GM12878 (cell line): ENCODE measurements at regions not wholly inside any gene's neighbourhood (a gene's known extent, or its start where the extent isn't known, plus 50 kb on each side); places are given as distances from the start of the nearest gene placed in this dataset.

Experiments used
- ATAC-seq: fragments of 200-7000 bp; cut with Tn5 transposase; 3 replicates; pipeline ENCODE4 v1.9.1; 2020; ENCODE audit warnings: mild to moderate bottlenecking, moderate library complexity
- BruUV-seq: library from RNA; stranded (reverse); fragments of 400-500 nt; replicated peaks from 2 replicates; lab custom pipeline; 2021; lab: Mats Ljungman, UMichigan
- CTCF ChIA-PET: fragments of 300-600 bp; sonication (Branson Sonifier 250); formaldehyde crosslinking; extraction: SDS; loops from one replicate; lab custom pipeline; 2021; ENCODE audit warnings: inconsistent platforms; lab: Yijun Ruan, JAX
- POLR2A ChIA-PET: fragments of 350-600 bp; formaldehyde crosslinking; extraction: SDS; loops from one replicate; lab custom pipeline; 2021; ENCODE audit warnings: inconsistent platforms; lab: Charles Lee
- RAD21 ChIA-PET: fragments of 300-600 bp; sonication (Branson Sonifier 250); formaldehyde crosslinking; loops from one replicate; lab custom pipeline; 2023; ENCODE audit warnings: antibody characterized with exemption; ENCODE audit not compliant: unreplicated experiment; lab: Charles Lee
- SMC1A ChIA-PET: fragments of 300-600 bp; sonication (Branson Sonifier 250); formaldehyde crosslinking; loops from one replicate; lab custom pipeline; 2023; ENCODE audit not compliant: unreplicated experiment, uncharacterized antibody; lab: Charles Lee
- DNase-seq: peaks from one replicate; pipeline ENCODE4 v3.0.0-alpha.2; 2011; ENCODE audit warnings: low read depth, low spot score
- FAIRE-seq: peaks from 3 replicates; lab custom pipeline; 2011; peaks lifted over from hg19 to GRCh38; lab: Jason Lieb, UNC
- H2AFZ ChIP-seq: 2 replicates; pipeline ENCODE4 v1.6.0; 2011; ENCODE audit warnings: low read depth, low read length, control low read depth; ENCODE audit not compliant: control insufficient read depth
- H3K27ac ChIP-seq: 2 replicates; pipeline ENCODE4 v1.5.1; 2011; ENCODE audit warnings: control low read depth; ENCODE audit not compliant: control insufficient read depth, insufficient read depth
- H3K27me3 ChIP-seq, 2 experiments: replicated peaks in 1 of 2; 2 replicates each; pipeline versions ENCODE4 v1.6.0 to v1.6.1; 2011; ENCODE audit warnings: low read length in 1 of 2; ENCODE audit not compliant: control insufficient read depth in 2 of 2, insufficient read depth in 2 of 2
- H3K36me3 ChIP-seq, 2 experiments: 2 replicates each; pipeline ENCODE4 v1.5.1; 2011; ENCODE audit warnings: low read length in 1 of 2; ENCODE audit not compliant: control insufficient read depth in 2 of 2, insufficient read depth in 2 of 2
- H3K4me1 ChIP-seq: 2 replicates; pipeline ENCODE4 v1.6.1; 2011; ENCODE audit warnings: mild to moderate bottlenecking, low read length, moderate library complexity, mixed read lengths; ENCODE audit not compliant: control insufficient read depth, insufficient read depth
- H3K4me2 ChIP-seq: 2 replicates; pipeline ENCODE4 v1.6.0; 2011; ENCODE audit warnings: control low read depth; ENCODE audit not compliant: control insufficient read depth, insufficient read depth
- H3K4me3 ChIP-seq: fragments of 200-600 bp; sonication (generic); 2 replicates; pipeline ENCODE4 v1.5.1; 2016
- H3K79me2 ChIP-seq: 2 replicates; pipeline ENCODE4 v1.6.0; 2011; ENCODE audit warnings: low read length; ENCODE audit not compliant: control insufficient read depth, insufficient read depth
- H3K9ac ChIP-seq: 2 replicates; pipeline ENCODE4 v1.8.0; 2011; ENCODE audit warnings: low read length, control low read depth, mixed read lengths; ENCODE audit not compliant: control insufficient read depth, insufficient read depth
- H3K9me3 ChIP-seq: replicated peaks from 3 replicates; pipeline ENCODE4 v1.5.1; 2011; ENCODE audit warnings: mild to moderate bottlenecking, low read length; ENCODE audit not compliant: control insufficient read depth, insufficient read depth
- H4K20me1 ChIP-seq: 2 replicates; pipeline ENCODE4 v1.6.0; 2011; ENCODE audit not compliant: control insufficient read depth, insufficient read depth
- CBFB ChIP-seq: IDR thresholded peaks from 2 replicates; pipeline ENCODE4 v1.6.1; 2016; ENCODE audit warnings: antibody characterized with exemption, low read depth
- ETV6 ChIP-seq, 2 experiments: fragments of 450-650 bp in 1 of 2; IDR thresholded peaks in 1 of 2; conservative IDR thresholded peaks in 1 of 2; 2 replicates each; pipeline ENCODE4 v1.6.1; 2014; ENCODE audit warnings: antibody characterized with exemption in 1 of 2, borderline replicate concordance in 1 of 2, low read depth in 1 of 2, mild to moderate bottlenecking in 1 of 2, moderate library complexity in 1 of 2
- GATAD2B ChIP-seq: fragments of 450-650 bp; conservative IDR thresholded peaks from 2 replicates; pipeline ENCODE4 v1.6.1; 2017; ENCODE audit warnings: low read depth, mild to moderate bottlenecking, moderate library complexity
- NR2F1 ChIP-seq: fragments of 450-650 bp; conservative IDR thresholded peaks from 2 replicates; pipeline ENCODE4 v1.6.1; 2017; ENCODE audit warnings: mild to moderate bottlenecking
- PAX8 ChIP-seq: fragments of 450-650 bp; IDR thresholded peaks from 2 replicates; pipeline ENCODE4 v1.6.1; 2017; ENCODE audit warnings: mild to moderate bottlenecking, moderate library complexity
- RELA ChIP-seq: fragments of 450-650 bp; IDR thresholded peaks from 2 replicates; pipeline ENCODE4 v1.8.0; 2014; ENCODE audit warnings: borderline replicate concordance; ENCODE audit not compliant: partially characterized antibody
- SIN3A ChIP-seq: IDR thresholded peaks from 2 replicates; pipeline ENCODE4 v1.6.1; 2012; ENCODE audit warnings: low read depth, low read length, improper control_type of control experiment
- SUZ12 ChIP-seq: fragments of 200-600 bp; sonication (generic); IDR thresholded peaks from one replicate; pipeline ENCODE4 v1.6.1; 2018; ENCODE audit warnings: antibody characterized with exemption, mild to moderate bottlenecking; ENCODE audit not compliant: unreplicated experiment
- TARDBP ChIP-seq: IDR thresholded peaks from 2 replicates; pipeline ENCODE4 v1.6.1; 2016; ENCODE audit warnings: borderline replicate concordance
- in situ Hi-C: fragments of 300-500 bp; cut with MboI; formaldehyde crosslinking; loops from 9 replicates; pipeline ENCODE4 v1.14.3; 2018; ENCODE audit warnings: mixed read lengths
- intact Hi-C: fragments of 100-400 bp; cut with micrococcal nuclease; formaldehyde crosslinking; loops from one replicate; pipeline ENCODE4 v1.14.2; 2022; ENCODE audit not compliant: unreplicated experiment
- TF ChIP-seq, protein P1 (sequence below): fragments of 150-350 bp; IDR thresholded peaks from 2 replicates; pipeline ENCODE4 v1.6.1; 2016; ENCODE audit warnings: low read depth, low read length
- TF ChIP-seq, protein P2 (sequence below): fragments of 450-650 bp; formaldehyde crosslinking; IDR thresholded peaks from 2 replicates; pipeline ENCODE4 v1.4.0; 2022; ENCODE audit warnings: mild to moderate bottlenecking, moderate library complexity
- TF ChIP-seq, protein P3 (sequence below): IDR thresholded peaks from 2 replicates; pipeline ENCODE4 v1.6.1; 2012; ENCODE audit warnings: low read length, inconsistent platforms
- TF ChIP-seq, protein P4 (sequence below): fragments of 450-650 bp; IDR thresholded peaks from 2 replicates; pipeline ENCODE4 v1.6.1; 2016; ENCODE audit warnings: mild to moderate bottlenecking
- TF ChIP-seq, protein P5 (sequence below): IDR thresholded peaks from 2 replicates; pipeline ENCODE4 v1.6.1; 2012; ENCODE audit warnings: low read depth, low read length, improper control_type of control experiment

DNA sequence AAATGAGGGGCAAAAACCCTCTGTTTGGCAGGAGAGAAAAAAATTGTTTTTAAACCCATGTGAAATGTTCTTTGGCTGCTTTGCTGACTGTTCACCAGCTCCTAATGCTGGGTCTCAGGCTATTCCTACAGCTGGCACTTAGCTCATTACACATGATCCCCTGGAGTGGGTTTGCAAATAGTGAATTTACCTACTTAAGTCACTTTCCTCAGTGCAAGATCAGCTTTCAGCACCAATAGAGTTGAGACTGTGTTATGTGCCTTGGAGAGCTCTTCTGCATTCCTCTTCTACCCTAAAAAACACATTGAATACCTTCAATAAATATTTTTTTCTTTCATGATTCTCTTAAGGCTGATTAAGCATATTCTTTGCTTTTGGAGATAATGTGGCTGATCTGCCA lies 58.4 kb upstream of the PRDM1 start:
- no peaks in the 10 kb centered on the region for H3K4me1 ChIP-seq
- in situ Hi-C loops: no loop called here
- no peak for DNase-seq
- H3K36me3 ChIP-seq: no peaks in the 10 kb centered on the region
- H3K79me2 ChIP-seq: no peaks in the 10 kb centered on the region
- no peaks in the 10 kb centered on the region for H3K9me3 ChIP-seq
- H3K27ac ChIP-seq: no peak overlapping the region
- H2AFZ ChIP-seq: no peak overlapping the region
- H3K9ac ChIP-seq: no peak overlapping the region
- no peaks in the 10 kb centered on the region for H4K20me1 ChIP-seq
- RAD21 ChIA-PET: no interaction called here
- no peaks in the 10 kb centered on the region for H3K27me3 ChIP-seq
- intact Hi-C loops: no loop called here
- POLR2A ChIA-PET: no interaction called here
- CTCF ChIA-PET: no interaction called here
- SMC1A ChIA-PET: interaction anchor here (0.8 to 1.4 kb wide), 2 partner anchors 11 to 196 kb away, joined by 3 to 4 read pairs; no protein-coding TSS in a partner anchor
- BruUV-seq: no TSS peak
- no peak for FAIRE-seq
- H3K4me3 ChIP-seq: no peak overlapping the region
- H3K4me2 ChIP-seq: no peak overlapping the region
- ATAC-seq: no peak
- TF ChIP-seq, protein P1, sequence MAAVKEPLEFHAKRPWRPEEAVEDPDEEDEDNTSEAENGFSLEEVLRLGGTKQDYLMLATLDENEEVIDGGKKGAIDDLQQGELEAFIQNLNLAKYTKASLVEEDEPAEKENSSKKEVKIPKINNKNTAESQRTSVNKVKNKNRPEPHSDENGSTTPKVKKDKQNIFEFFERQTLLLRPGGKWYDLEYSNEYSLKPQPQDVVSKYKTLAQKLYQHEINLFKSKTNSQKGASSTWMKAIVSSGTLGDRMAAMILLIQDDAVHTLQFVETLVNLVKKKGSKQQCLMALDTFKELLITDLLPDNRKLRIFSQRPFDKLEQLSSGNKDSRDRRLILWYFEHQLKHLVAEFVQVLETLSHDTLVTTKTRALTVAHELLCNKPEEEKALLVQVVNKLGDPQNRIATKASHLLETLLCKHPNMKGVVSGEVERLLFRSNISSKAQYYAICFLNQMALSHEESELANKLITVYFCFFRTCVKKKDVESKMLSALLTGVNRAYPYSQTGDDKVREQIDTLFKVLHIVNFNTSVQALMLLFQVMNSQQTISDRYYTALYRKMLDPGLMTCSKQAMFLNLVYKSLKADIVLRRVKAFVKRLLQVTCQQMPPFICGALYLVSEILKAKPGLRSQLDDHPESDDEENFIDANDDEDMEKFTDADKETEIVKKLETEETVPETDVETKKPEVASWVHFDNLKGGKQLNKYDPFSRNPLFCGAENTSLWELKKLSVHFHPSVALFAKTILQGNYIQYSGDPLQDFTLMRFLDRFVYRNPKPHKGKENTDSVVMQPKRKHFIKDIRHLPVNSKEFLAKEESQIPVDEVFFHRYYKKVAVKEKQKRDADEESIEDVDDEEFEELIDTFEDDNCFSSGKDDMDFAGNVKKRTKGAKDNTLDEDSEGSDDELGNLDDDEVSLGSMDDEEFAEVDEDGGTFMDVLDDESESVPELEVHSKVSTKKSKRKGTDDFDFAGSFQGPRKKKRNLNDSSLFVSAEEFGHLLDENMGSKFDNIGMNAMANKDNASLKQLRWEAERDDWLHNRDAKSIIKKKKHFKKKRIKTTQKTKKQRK: no peak
- TF ChIP-seq, protein P2, sequence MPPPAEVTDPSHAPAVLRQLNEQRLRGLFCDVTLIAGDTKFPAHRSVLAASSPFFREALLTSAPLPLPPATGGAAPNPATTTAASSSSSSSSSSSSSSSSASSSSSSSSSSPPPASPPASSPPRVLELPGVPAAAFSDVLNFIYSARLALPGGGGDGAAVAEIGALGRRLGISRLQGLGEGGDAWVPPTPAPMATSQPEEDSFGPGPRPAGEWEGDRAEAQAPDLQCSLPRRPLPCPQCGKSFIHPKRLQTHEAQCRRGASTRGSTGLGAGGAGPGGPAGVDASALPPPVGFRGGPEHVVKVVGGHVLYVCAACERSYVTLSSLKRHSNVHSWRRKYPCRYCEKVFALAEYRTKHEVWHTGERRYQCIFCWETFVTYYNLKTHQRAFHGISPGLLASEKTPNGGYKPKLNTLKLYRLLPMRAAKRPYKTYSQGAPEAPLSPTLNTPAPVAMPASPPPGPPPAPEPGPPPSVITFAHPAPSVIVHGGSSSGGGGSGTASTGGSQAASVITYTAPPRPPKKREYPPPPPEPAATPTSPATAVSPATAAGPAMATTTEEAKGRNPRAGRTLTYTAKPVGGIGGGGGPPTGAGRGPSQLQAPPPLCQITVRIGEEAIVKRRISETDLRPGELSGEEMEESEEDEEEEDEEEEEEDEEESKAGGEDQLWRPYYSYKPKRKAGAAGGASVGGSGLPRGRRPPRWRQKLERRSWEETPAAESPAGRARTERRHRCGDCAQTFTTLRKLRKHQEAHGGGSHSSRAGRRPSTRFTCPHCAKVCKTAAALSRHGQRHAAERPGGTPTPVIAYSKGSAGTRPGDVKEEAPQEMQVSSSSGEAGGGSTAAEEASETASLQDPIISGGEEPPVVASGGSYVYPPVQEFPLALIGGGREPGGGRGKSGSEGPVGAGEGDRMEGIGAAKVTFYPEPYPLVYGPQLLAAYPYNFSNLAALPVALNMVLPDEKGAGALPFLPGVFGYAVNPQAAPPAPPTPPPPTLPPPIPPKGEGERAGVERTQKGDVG (CRISPR knock-in tag): no peak
- no peak for TF ChIP-seq GATAD2B
- no peak for TF ChIP-seq TARDBP
- no peak for TF ChIP-seq RELA
- no peak for TF ChIP-seq NR2F1
- no peak for TF ChIP-seq PAX8
- TF ChIP-seq SUZ12: no peak
- TF ChIP-seq, protein P3, sequence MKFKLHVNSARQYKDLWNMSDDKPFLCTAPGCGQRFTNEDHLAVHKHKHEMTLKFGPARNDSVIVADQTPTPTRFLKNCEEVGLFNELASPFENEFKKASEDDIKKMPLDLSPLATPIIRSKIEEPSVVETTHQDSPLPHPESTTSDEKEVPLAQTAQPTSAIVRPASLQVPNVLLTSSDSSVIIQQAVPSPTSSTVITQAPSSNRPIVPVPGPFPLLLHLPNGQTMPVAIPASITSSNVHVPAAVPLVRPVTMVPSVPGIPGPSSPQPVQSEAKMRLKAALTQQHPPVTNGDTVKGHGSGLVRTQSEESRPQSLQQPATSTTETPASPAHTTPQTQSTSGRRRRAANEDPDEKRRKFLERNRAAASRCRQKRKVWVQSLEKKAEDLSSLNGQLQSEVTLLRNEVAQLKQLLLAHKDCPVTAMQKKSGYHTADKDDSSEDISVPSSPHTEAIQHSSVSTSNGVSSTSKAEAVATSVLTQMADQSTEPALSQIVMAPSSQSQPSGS: no peak
- TF ChIP-seq SIN3A: no peak
- TF ChIP-seq CBFB: no peak
- TF ChIP-seq, protein P4, sequence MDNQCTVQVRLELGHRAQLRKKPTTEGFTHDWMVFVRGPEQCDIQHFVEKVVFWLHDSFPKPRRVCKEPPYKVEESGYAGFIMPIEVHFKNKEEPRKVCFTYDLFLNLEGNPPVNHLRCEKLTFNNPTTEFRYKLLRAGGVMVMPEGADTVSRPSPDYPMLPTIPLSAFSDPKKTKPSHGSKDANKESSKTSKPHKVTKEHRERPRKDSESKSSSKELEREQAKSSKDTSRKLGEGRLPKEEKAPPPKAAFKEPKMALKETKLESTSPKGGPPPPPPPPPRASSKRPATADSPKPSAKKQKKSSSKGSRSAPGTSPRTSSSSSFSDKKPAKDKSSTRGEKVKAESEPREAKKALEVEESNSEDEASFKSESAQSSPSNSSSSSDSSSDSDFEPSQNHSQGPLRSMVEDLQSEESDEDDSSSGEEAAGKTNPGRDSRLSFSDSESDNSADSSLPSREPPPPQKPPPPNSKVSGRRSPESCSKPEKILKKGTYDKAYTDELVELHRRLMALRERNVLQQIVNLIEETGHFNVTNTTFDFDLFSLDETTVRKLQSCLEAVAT: no peak
- TF ChIP-seq ETV6 (conservative IDR thresholded peaks at IDR 0.05 in 1 of 2, IDR thresholded peaks at IDR 0.05 in 1 of 2; ENCODE audit: borderline replicate concordance in 1 of 2, low read depth in 1 of 2): no peak
- TF ChIP-seq, protein P5, sequence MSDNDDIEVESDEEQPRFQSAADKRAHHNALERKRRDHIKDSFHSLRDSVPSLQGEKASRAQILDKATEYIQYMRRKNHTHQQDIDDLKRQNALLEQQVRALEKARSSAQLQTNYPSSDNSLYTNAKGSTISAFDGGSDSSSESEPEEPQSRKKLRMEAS: no peak
